ENCODE measurements at regions not wholly inside any gene's neighbourhood (a gene's known extent, or its start where the extent isn't known, plus 50 kb on each side); places are given as distances from the start of the nearest gene placed in this dataset.
"Not testable (repeated sequence)": the region's sequence is repeated elsewhere in the genome, so short reads cannot be mapped to it uniquely, and the experiment has no call there.

DNA sequence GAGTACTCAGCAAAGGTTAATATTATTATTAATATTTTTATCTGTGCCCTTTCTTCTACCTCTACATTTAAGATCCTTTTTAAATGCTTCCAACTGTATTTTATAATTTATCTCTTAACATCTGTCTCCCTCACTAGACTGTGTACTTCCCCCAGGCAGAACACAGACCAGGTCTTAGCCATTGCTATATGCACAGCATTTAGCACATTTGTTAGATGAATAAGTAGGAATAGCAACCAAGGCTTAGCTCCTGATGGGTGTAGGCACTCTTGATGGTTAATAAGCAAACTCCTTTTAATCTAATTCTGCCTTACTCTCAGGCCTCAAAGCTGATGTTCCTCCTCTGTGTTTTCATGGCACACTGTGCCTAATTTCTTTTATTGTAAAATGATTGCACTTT, 83.7 kb upstream of the GNG12 start:
- H3K27ac ChIP-seq, result no peak overlapping the region
- intact Hi-C loops (cut with DNase I), result no loop called here
- H3K27me3 ChIP-seq, result no peaks in the 10 kb centered on the region
- no peaks in the 10 kb centered on the region for H3K9me3 ChIP-seq
- no peaks in the 10 kb centered on the region for H3K36me3 ChIP-seq
- H3K4me3 ChIP-seq, result no peak overlapping the region
- TF ChIP-seq, protein P1, sequence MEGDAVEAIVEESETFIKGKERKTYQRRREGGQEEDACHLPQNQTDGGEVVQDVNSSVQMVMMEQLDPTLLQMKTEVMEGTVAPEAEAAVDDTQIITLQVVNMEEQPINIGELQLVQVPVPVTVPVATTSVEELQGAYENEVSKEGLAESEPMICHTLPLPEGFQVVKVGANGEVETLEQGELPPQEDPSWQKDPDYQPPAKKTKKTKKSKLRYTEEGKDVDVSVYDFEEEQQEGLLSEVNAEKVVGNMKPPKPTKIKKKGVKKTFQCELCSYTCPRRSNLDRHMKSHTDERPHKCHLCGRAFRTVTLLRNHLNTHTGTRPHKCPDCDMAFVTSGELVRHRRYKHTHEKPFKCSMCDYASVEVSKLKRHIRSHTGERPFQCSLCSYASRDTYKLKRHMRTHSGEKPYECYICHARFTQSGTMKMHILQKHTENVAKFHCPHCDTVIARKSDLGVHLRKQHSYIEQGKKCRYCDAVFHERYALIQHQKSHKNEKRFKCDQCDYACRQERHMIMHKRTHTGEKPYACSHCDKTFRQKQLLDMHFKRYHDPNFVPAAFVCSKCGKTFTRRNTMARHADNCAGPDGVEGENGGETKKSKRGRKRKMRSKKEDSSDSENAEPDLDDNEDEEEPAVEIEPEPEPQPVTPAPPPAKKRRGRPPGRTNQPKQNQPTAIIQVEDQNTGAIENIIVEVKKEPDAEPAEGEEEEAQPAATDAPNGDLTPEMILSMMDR (IDR thresholded peaks at IDR 0.05), result no peak
- no peaks in the 10 kb centered on the region for H3K4me1 ChIP-seq
- no peak for DNase-seq (ENCODE audit: low spot score in 2 of 2)

DNA sequence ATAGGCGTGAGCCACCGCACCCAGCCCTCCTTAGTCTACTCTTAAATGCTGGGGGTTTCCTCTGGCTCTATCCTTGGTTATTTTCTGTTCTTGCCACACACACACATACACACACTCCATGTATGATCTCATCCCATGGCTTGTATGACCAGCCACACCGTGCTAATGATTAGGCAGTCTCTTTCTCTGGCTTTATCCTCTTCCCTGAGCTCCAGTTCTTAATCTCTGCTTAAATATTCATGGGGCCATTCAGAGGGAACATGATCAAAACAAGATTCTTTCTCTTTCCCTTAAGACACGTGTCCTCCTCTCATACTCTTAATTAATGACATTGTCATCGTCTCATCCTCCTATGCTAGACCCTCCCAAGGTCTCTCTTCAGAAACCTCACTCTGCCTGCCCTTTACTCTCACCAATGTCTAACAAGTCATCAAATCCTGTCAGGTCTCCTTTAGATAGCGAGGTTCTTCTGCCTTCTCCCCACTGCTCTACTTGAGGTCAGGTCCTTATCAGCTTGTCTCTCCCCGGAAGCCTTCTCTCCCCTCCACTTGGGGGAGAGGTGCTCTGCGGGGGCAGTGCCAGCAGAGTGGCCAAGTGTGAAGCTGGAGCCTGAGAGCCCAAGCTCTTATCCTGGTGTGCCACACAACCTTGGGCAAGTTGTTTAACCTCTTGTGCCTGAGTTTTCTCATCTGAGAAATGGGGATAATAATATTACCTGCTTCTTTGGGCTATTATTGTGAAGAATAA, 83.0 kb upstream of the GNG12 start:
- H3K27ac ChIP-seq, result no peak overlapping the region
- no peak for DNase-seq (ENCODE audit: low spot score in 2 of 2)
- no peaks in the 10 kb centered on the region for H3K9me3 ChIP-seq
- no peaks in the 10 kb centered on the region for H3K27me3 ChIP-seq
- no peaks in the 10 kb centered on the region for H3K4me1 ChIP-seq
- H3K36me3 ChIP-seq, result no peaks in the 10 kb centered on the region
- intact Hi-C loops (cut with DNase I), result no loop called here
- TF ChIP-seq, protein P1 (IDR thresholded peaks at IDR 0.05), result no peak
- H3K4me3 ChIP-seq, result no peak overlapping the region

DNA sequence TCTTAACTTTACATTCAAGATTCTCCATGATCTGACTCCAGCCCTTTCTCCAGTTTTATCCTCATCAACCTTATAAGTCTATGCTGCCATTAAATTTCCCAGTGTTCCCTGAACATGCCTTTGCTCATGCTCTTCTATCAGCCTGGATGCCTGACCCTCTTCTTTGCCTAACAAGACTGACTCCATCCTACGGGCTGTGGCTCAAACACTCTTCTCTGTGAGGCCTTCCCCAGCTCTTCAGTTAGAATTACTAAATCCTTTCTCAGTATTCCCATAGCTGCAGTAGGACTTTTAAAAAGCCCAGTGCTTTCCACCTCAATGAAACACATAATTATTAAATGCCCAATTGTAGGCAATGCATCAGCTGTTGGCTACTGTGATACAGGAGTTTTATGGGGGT, 76.5 kb upstream of the GNG12 start:
- Histone ChIP-seq H3K4me1 (no peaks in the 10 kb centered on the region), H3K36me3 (no peaks in the 10 kb centered on the region), H3K27me3 (no peaks in the 10 kb centered on the region), H3K9me3 (no peaks in the 10 kb centered on the region), H3K27ac (no peak overlapping the region), H3K4me3 (no peak overlapping the region)
- intact Hi-C loops (cut with DNase I), result no loop called here
- DNase-seq (ENCODE audit: low spot score in 2 of 2), result no peak
- TF ChIP-seq, protein P1 (IDR thresholded peaks at IDR 0.05), result no peak

DNA sequence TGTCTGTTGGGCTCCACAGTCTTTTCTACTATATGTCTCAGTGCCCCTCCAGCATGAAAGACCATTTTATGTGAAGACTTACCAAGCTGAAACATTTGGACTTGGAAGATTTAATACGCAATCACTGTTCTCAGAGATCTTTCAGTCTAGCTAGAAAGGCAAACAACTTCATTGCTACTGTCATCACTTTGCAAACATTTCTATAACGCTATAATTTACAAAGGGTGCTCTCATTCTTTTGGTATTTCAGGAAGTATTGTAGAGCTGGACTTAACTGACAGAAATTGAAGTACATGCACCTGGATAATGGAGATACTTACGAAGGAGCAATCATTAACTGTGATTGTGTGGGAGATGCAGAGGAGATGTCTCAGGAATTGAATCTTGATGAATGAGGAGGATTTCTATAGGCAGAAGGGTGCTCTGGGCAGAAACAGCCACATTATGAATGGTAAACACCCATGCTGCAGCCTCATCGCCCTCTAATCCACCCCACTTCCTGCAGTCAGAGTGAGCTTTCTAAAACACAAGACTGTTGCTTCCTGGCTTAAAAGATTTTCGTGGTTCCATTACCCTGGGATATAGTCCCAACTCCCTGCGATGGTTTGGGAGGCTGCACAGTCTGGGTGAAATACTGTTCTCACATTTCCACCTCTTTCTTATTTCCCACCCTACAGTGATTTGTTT, 75.1 kb upstream of the GNG12 start:
- no peaks in the 10 kb centered on the region for H3K4me1 ChIP-seq
- H3K36me3 ChIP-seq, result no peaks in the 10 kb centered on the region
- H3K4me3 ChIP-seq, result no peak overlapping the region
- intact Hi-C loops (cut with DNase I), result no loop called here
- no peaks in the 10 kb centered on the region for H3K9me3 ChIP-seq
- no peak overlapping the region for H3K27ac ChIP-seq
- TF ChIP-seq, protein P1 (IDR thresholded peaks at IDR 0.05), result no peak
- H3K27me3 ChIP-seq, result no peaks in the 10 kb centered on the region
- DNase-seq (ENCODE audit: low spot score in 2 of 2), result no peak

DNA sequence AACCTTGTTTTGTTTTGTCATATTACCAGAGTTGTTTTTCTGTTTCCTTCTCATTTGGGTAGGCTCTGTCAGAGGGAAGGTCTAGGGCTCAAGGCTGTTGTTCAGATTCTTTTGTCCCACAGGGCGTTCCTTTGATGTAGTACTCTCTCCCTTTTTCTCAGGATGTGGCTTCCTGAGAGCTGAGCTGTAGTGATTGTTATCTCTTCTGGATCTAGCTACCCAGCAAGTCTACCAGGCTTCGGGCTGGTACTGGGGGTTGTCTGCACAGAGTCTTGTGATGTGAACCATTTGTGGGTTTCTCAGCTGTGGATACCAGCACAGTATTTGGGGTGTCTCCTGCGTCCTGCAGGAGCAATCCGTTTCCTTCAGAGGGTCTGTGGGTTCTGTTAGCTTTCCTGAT, 74.2 kb upstream of the GNG12 start:
- H3K36me3 ChIP-seq; H3K9me3 ChIP-seq; intact Hi-C loops (cut with DNase I); H3K4me3 ChIP-seq; H3K4me1 ChIP-seq; H3K27me3 ChIP-seq; H3K27ac ChIP-seq; DNase-seq (ENCODE audit: low spot score in 2 of 2): not testable (repeated sequence)

DNA sequence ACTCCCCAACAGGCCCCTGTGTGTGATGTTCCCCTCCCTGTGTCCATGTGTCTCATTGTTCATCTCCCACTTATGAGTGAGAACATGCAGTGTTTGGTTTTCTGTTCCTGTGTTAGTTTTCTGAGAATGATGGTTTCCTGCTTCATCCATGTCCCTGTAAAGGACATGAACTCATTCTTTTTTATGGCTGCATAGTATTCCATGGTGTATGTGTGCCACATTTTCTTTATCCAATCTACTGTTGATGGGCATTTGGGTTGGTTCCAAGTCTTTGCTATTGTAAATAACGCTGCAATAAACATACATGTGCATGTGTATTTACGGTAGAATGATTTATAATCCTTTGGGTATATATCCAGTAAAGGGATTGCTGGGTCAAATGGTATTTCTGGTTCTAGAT, 72.7 kb upstream of the GNG12 start:
- DNase-seq (ENCODE audit: low spot score in 2 of 2); H3K4me3 ChIP-seq; H3K27ac ChIP-seq; intact Hi-C loops (cut with DNase I); H3K9me3 ChIP-seq; H3K36me3 ChIP-seq; H3K27me3 ChIP-seq; H3K4me1 ChIP-seq: not testable (repeated sequence)

DNA sequence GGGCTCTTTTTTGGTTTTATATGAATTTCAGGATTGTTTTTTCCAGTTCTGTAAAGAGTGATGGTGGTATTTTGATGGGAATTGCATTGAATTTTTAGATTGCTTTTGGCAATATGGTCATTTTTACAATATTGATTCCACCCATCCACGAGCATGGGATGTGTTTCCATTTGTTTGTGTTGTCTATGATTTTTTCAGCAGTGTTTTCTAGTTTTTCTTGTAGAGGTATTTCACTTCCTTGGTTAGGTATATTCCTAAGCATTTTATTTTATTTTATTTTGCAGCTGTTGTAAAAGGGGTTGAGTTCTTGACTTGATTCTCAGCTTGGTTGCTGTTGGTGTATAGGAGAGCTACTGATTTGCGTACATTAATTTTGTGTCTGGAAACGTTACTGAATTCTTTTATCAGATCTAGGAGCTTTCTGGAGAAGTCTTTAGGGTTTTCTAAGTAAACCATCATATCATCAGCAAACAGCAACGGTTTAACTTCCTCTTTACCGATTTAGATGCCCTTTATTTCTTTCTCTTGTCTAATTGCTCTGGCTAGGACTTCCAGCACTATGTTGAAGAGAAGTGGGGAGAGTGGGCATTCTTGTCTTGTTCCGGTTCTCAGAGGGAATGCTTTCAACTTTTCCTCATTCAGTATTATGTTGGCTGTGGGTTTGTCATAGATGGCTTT, 69.4 kb upstream of the GNG12 start:
- H3K9me3 ChIP-seq; H3K36me3 ChIP-seq; H3K4me3 ChIP-seq; intact Hi-C loops (cut with DNase I); DNase-seq (ENCODE audit: low spot score in 2 of 2); H3K27me3 ChIP-seq; H3K27ac ChIP-seq; H3K4me1 ChIP-seq: not testable (repeated sequence)

Data from ascending aorta (tissue), 2 donors.